Calu3 (cell line): ENCODE measurements at regions not wholly inside any gene's neighbourhood (a gene's known extent, or its start where the extent isn't known, plus 50 kb on each side); places are given as distances from the start of the nearest gene placed in this dataset.

Experiments
- BruUV-seq: library from RNA; stranded (reverse); fragments of 400-500 nt; replicated peaks from 2 replicates; lab custom pipeline; 2021; lab: Mats Ljungman, UMichigan
- CTCF ChIA-PET: fragments of 300-600 bp; sonication (Branson Sonifier 250); formaldehyde crosslinking; loops from one replicate; lab custom pipeline; 2022; ENCODE audit warnings: antibody characterized with exemption; lab: Charles Lee
- DNase-seq: peaks from one replicate; pipeline ENCODE4 v3.0.0; 2022
- H3K27ac Mint-ChIP-seq: one replicate; pipeline ENCODE4 v1.8.0; 2022; ENCODE audit warnings: mixed read lengths; ENCODE audit not compliant: unreplicated experiment
- H3K27me3 Mint-ChIP-seq: one replicate; pipeline ENCODE4 v1.8.0; 2022; ENCODE audit warnings: mixed read lengths; ENCODE audit not compliant: unreplicated experiment
- H3K36me3 Mint-ChIP-seq: one replicate; pipeline ENCODE4 v1.8.0; 2022; ENCODE audit warnings: mild to moderate bottlenecking, moderate library complexity, mixed read lengths; ENCODE audit not compliant: insufficient read depth, unreplicated experiment
- H3K4me1 Mint-ChIP-seq: one replicate; pipeline ENCODE4 v1.8.0; 2022; ENCODE audit warnings: mild to moderate bottlenecking, low read depth, mixed read lengths; ENCODE audit not compliant: unreplicated experiment
- H3K4me3 Mint-ChIP-seq: one replicate; pipeline ENCODE4 v1.8.0; 2022; ENCODE audit warnings: mild to moderate bottlenecking, low read depth, moderate library complexity, mixed read lengths; ENCODE audit not compliant: unreplicated experiment
- H3K9me3 Mint-ChIP-seq: one replicate; pipeline ENCODE4 v1.8.0; 2022; ENCODE audit warnings: low read depth, mixed read lengths; ENCODE audit not compliant: unreplicated experiment
- CTCF ChIP-seq: fragments of 200-600 bp; IDR thresholded peaks from one replicate; pipeline ENCODE4 v1.8.0; 2022; ENCODE audit warnings: antibody characterized with exemption; ENCODE audit not compliant: unreplicated experiment
- intact Hi-C: fragments of 100-400 bp; cut with micrococcal nuclease; formaldehyde crosslinking; loops from one replicate; pipeline ENCODE4 v1.10.0; 2022; ENCODE audit not compliant: unreplicated experiment

GRCh38 chr2:2566396-2567323 is 235.6 kb upstream of the MYT1L start:
- BruUV-seq: no TSS peak
- no peak for DNase-seq
- H3K4me3 Mint-ChIP-seq: no peak overlapping the region
- H3K4me1 Mint-ChIP-seq: no peaks in the 10 kb centered on the region
- no peak overlapping the region for H3K27ac Mint-ChIP-seq
- H3K27me3 Mint-ChIP-seq: no peaks in the 10 kb centered on the region
- intact Hi-C loops: no loop called here
- TF ChIP-seq CTCF: no peak
- H3K9me3 Mint-ChIP-seq: peaks cover 15% of the 10 kb centered on the region
- CTCF ChIA-PET: no interaction called here
- no peaks in the 10 kb centered on the region for H3K36me3 Mint-ChIP-seq

DNA sequence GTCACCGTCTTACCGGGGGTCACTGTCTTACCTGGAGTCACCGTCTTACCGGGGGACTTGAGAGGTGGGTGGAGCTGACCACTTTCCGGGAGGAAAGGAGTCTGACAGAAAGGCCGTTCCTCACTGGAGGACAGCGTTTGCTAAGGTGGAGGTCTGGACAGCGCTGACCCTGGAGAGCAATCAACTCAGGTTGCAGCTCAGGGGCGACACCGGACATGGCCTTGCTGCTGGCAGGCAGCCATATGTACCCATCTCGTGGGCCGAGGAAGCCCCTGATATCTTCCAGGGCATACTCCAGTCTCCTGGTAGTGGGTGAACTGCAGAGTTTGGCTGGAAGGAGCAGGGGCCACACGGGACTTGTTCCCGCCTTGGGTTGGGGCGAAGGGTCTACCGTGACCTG is 234.6 kb upstream of the MYT1L start:
- Mint-ChIP-seq H3K36me3 (no peaks in the 10 kb centered on the region), H3K27ac (no peak overlapping the region), H3K9me3 (peaks cover 15% of the 10 kb centered on the region), H3K4me3 (no peak overlapping the region), H3K4me1 (no peaks in the 10 kb centered on the region), H3K27me3 (no peaks in the 10 kb centered on the region)
- intact Hi-C loops: no loop called here
- no peak for TF ChIP-seq CTCF
- no TSS peak for BruUV-seq
- CTCF ChIA-PET: no interaction called here
- no peak for DNase-seq

- Mint-ChIP-seq H3K9me3 (peaks cover 15% of the 10 kb centered on the region), H3K27me3 (no peaks in the 10 kb centered on the region), H3K4me3 (no peak overlapping the region), H3K36me3 (no peaks in the 10 kb centered on the region), H3K27ac (no peak overlapping the region), H3K4me1 (no peaks in the 10 kb centered on the region)
- no peak for DNase-seq
- no TSS peak for BruUV-seq
- intact Hi-C loops: no loop called here
- no peak for TF ChIP-seq CTCF
- CTCF ChIA-PET: no interaction called here
Observed at GRCh38 chr2:2564300-2565078, 233.4 kb upstream of the MYT1L start.

- intact Hi-C loops: no loop called here
- H3K27me3 Mint-ChIP-seq: no peaks in the 10 kb centered on the region
- no peak for TF ChIP-seq CTCF
- CTCF ChIA-PET: no interaction called here
- BruUV-seq: no TSS peak
- no peaks in the 10 kb centered on the region for H3K4me1 Mint-ChIP-seq
- no peak for DNase-seq
- H3K4me3 Mint-ChIP-seq: no peak overlapping the region
- peaks cover 17% of the 10 kb centered on the region for H3K9me3 Mint-ChIP-seq
- H3K36me3 Mint-ChIP-seq: no peaks in the 10 kb centered on the region
- H3K27ac Mint-ChIP-seq: no peak overlapping the region
Observed at GRCh38 chr2:2563309-2563860, 232.3 kb upstream of the MYT1L start.
